Panc1 (cell line): ENCODE measurements at regions not wholly inside any gene's neighbourhood (a gene's known extent, or its start where the extent isn't known, plus 50 kb on each side); places are given as distances from the start of the nearest gene placed in this dataset.

Experiments
- ATAC-seq: fragments of 200-7000 bp; cut with Tn5 transposase; 2 replicates; pipeline ENCODE4 v1.9.1; 2020; ENCODE audit warnings: mild to moderate bottlenecking, moderate library complexity
- BruUV-seq: library from RNA; stranded (reverse); fragments of 400-500 nt; replicated peaks from 2 replicates; lab custom pipeline; 2021; lab: Mats Ljungman, UMichigan
- CTCF ChIA-PET: fragments of 300-600 bp; sonication (Branson Sonifier 250); formaldehyde crosslinking; loops from one replicate; lab custom pipeline; 2022; ENCODE audit warnings: antibody characterized with exemption; lab: Charles Lee
- POLR2A ChIA-PET: fragments of 300-600 bp; sonication (Branson Sonifier 250); formaldehyde crosslinking; loops from one replicate; lab custom pipeline; 2022; ENCODE audit warnings: antibody characterized with exemption; lab: Charles Lee
- DNase-seq: peaks from one replicate; pipeline ENCODE4 v3.0.0-alpha.2; 2010; ENCODE audit warnings: low read depth, low spot score
- H3K27ac ChIP-seq: 2 replicates; pipeline ENCODE4 v1.5.1; 2011; ENCODE audit warnings: mild to moderate bottlenecking, low read length, inconsistent platforms
- H3K27me3 ChIP-seq: fragments of 200-500 bp; sonication (Bioruptor generic); 2 replicates; pipeline ENCODE4 v1.6.0; 2014; ENCODE audit warnings: low read length, inconsistent platforms; ENCODE audit not compliant: control insufficient read depth, insufficient read depth
- H3K36me3 ChIP-seq: fragments of 200-500 bp; sonication (Bioruptor generic); 2 replicates; pipeline ENCODE4 v1.5.1; 2014; ENCODE audit warnings: inconsistent platforms, mild to moderate bottlenecking, low read length, moderate library complexity; ENCODE audit not compliant: control insufficient read depth, insufficient read depth
- H3K4me1 ChIP-seq: 2 replicates; pipeline ENCODE4 v1.5.1; 2011; ENCODE audit warnings: inconsistent platforms, mild to moderate bottlenecking, low read length, moderate library complexity; ENCODE audit not compliant: control insufficient read depth, insufficient read depth
- H3K4me3 ChIP-seq, 2 experiments: 2 replicates each; pipeline ENCODE4 v1.5.1; 2011 to 2012; ENCODE audit warnings: low read depth in 2 of 2, low read length in 2 of 2, mild to moderate bottlenecking in 2 of 2, inconsistent platforms in 1 of 2, moderate library complexity in 1 of 2
- H3K9me3 ChIP-seq: fragments of 200-500 bp; sonication (Bioruptor generic); 2 replicates; pipeline ENCODE4 v1.5.1; 2014; ENCODE audit warnings: low read depth, mild to moderate bottlenecking, inconsistent platforms, low read length, moderate library complexity; ENCODE audit not compliant: control insufficient read depth, insufficient read depth
- POLR2AphosphoS5 ChIP-seq: IDR thresholded peaks from 2 replicates; pipeline ENCODE4 v1.6.1; 2012; ENCODE audit warnings: mild to moderate bottlenecking, low read depth, low read length, moderate library complexity
- SIN3A ChIP-seq: IDR thresholded peaks from 2 replicates; pipeline ENCODE4 v1.6.1; 2012; ENCODE audit warnings: low read depth, mild to moderate bottlenecking, low read length, moderate library complexity, borderline replicate concordance; ENCODE audit not compliant: insufficient read depth
- TCF7L2 ChIP-seq: IDR thresholded peaks from 2 replicates; pipeline ENCODE4 v1.6.1; 2011; ENCODE audit warnings: mild to moderate bottlenecking, low read depth, low read length, inconsistent platforms
- in situ Hi-C: cut with HindIII; loops from 2 replicates; pipeline ENCODE4 v1.10.0; 2016; ENCODE audit warnings: low sequenced_read_pairs, low pct_unique_long_range_greater_than_20kb
- intact Hi-C: fragments of 100-400 bp; cut with micrococcal nuclease; formaldehyde crosslinking; loops from one replicate; pipeline ENCODE4 v1.10.0; 2022; ENCODE audit not compliant: unreplicated experiment
- TF ChIP-seq, protein P1 (sequence below): fragments of 450-650 bp; IDR thresholded peaks from 2 replicates; pipeline ENCODE4 v1.5.1; 2017; ENCODE audit warnings: mild to moderate bottlenecking
- TF ChIP-seq, protein P2 (sequence below), 2 experiments: IDR thresholded peaks; 2 replicates each; pipeline ENCODE4 v1.6.1; 2011 to 2012; ENCODE audit warnings: low read depth in 2 of 2, control low read depth in 1 of 2, low read length in 1 of 2, mild to moderate bottlenecking in 1 of 2, moderate library complexity in 1 of 2; ENCODE audit not compliant: insufficient read depth in 1 of 2

- ATAC-seq (no peak), DNase-seq (no peak)
- intact Hi-C loops: no loop called here
- ChIA-PET POLR2A (no interaction called here), CTCF (no interaction called here)
- Histone ChIP-seq H3K27me3 (no peaks in the 10 kb centered on the region), H3K4me3 (no peak overlapping the region), H3K27ac (no peak overlapping the region), H3K9me3 (no peaks in the 10 kb centered on the region), H3K4me1 (no peaks in the 10 kb centered on the region), H3K36me3 (no peaks in the 10 kb centered on the region)
- in situ Hi-C loops: no loop called here
- TF ChIP-seq, protein P1, sequence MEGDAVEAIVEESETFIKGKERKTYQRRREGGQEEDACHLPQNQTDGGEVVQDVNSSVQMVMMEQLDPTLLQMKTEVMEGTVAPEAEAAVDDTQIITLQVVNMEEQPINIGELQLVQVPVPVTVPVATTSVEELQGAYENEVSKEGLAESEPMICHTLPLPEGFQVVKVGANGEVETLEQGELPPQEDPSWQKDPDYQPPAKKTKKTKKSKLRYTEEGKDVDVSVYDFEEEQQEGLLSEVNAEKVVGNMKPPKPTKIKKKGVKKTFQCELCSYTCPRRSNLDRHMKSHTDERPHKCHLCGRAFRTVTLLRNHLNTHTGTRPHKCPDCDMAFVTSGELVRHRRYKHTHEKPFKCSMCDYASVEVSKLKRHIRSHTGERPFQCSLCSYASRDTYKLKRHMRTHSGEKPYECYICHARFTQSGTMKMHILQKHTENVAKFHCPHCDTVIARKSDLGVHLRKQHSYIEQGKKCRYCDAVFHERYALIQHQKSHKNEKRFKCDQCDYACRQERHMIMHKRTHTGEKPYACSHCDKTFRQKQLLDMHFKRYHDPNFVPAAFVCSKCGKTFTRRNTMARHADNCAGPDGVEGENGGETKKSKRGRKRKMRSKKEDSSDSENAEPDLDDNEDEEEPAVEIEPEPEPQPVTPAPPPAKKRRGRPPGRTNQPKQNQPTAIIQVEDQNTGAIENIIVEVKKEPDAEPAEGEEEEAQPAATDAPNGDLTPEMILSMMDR: no peak
- TF ChIP-seq SIN3A: no peak
- TF ChIP-seq POLR2AphosphoS5: no peak
- BruUV-seq: no TSS peak
These were observed 641.7 kb upstream of the TMEM132C start for GRCh38 chr12:127625176-127625771.

GRCh38 chr12:127628645-127629044 lies 638.3 kb upstream of the TMEM132C start:
- no peak for TF ChIP-seq TCF7L2
- TF ChIP-seq, protein P1: no peak
- TF ChIP-seq, protein P2, sequence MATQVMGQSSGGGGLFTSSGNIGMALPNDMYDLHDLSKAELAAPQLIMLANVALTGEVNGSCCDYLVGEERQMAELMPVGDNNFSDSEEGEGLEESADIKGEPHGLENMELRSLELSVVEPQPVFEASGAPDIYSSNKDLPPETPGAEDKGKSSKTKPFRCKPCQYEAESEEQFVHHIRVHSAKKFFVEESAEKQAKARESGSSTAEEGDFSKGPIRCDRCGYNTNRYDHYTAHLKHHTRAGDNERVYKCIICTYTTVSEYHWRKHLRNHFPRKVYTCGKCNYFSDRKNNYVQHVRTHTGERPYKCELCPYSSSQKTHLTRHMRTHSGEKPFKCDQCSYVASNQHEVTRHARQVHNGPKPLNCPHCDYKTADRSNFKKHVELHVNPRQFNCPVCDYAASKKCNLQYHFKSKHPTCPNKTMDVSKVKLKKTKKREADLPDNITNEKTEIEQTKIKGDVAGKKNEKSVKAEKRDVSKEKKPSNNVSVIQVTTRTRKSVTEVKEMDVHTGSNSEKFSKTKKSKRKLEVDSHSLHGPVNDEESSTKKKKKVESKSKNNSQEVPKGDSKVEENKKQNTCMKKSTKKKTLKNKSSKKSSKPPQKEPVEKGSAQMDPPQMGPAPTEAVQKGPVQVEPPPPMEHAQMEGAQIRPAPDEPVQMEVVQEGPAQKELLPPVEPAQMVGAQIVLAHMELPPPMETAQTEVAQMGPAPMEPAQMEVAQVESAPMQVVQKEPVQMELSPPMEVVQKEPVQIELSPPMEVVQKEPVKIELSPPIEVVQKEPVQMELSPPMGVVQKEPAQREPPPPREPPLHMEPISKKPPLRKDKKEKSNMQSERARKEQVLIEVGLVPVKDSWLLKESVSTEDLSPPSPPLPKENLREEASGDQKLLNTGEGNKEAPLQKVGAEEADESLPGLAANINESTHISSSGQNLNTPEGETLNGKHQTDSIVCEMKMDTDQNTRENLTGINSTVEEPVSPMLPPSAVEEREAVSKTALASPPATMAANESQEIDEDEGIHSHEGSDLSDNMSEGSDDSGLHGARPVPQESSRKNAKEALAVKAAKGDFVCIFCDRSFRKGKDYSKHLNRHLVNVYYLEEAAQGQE (IDR thresholded peaks at IDR 0.05; ENCODE audit: insufficient read depth in 1 of 2, low read depth in 2 of 2, low read length in 1 of 2): no peak
- TF ChIP-seq POLR2AphosphoS5: no peak
- no peak for TF ChIP-seq SIN3A
- no peak for ATAC-seq
- in situ Hi-C loops: no loop called here

More at GRCh38 chr12:127628645-127629044, 638.3 kb upstream of the TMEM132C start:
- Histone ChIP-seq H3K4me3 (no peak overlapping the region), H3K9me3 (no peaks in the 10 kb centered on the region), H3K4me1 (no peaks in the 10 kb centered on the region), H3K36me3 (no peaks in the 10 kb centered on the region), H3K27ac (no peak overlapping the region), H3K27me3 (no peaks in the 10 kb centered on the region)
- no peak for DNase-seq
- ChIA-PET CTCF (no interaction called here), POLR2A (no interaction called here)
- intact Hi-C loops: no loop called here
- no TSS peak for BruUV-seq
